ENCODE measurements at regions not wholly inside any gene's neighbourhood (a gene's known extent, or its start where the extent isn't known, plus 50 kb on each side); places are given as distances from the start of the nearest gene placed in this dataset.
A peak's percentile ranks its signal among the peaks of the same experiment; 100 is the strongest.

- DNase-seq (no peak), ATAC-seq (peak in 1 of 2 donors; percentile 26)
- peaks cover 7% of the 10 kb centered on the region for H3K4me1 ChIP-seq
- no peaks in the 10 kb centered on the region for H3K27me3 ChIP-seq (ENCODE audit: low read depth)
- H3K36me3 ChIP-seq: no peaks in the 10 kb centered on the region
- TF ChIP-seq CTCF (IDR thresholded peaks at IDR 0.05): no peak
- H3K27ac ChIP-seq: no peak overlapping the region
- intact Hi-C loops (cut with DNase I): no loop called here
- H3K9me3 ChIP-seq: no peaks in the 10 kb centered on the region
- H3K4me3 ChIP-seq: no peak overlapping the region
Measured at GRCh38 chr12:58529114-58529665, 391.1 kb downstream of the LRIG3 start.

GRCh38 chr12:58529897-58530741 lies 390.2 kb downstream of the LRIG3 start:
- H3K27me3 ChIP-seq (ENCODE audit: low read depth): no peaks in the 10 kb centered on the region
- no peaks in the 10 kb centered on the region for H3K9me3 ChIP-seq
- intact Hi-C loops (cut with DNase I): no loop called here
- H3K36me3 ChIP-seq: no peaks in the 10 kb centered on the region
- H3K27ac ChIP-seq: no peak overlapping the region
- no peak for TF ChIP-seq CTCF (IDR thresholded peaks at IDR 0.05)
- H3K4me1 ChIP-seq: peaks cover 7% of the 10 kb centered on the region
- DNase-seq: no peak
- H3K4me3 ChIP-seq: no peak overlapping the region
- ATAC-seq: peak in 1 of 2 donors; percentile 62

GRCh38 chr12:58530742-58531062 lies 389.6 kb downstream of the LRIG3 start:
- peaks cover 7% of the 10 kb centered on the region for H3K4me1 ChIP-seq
- ATAC-seq (no peak), DNase-seq (no peak)
- H3K27ac ChIP-seq: no peak overlapping the region
- no peak overlapping the region for H3K4me3 ChIP-seq
- H3K9me3 ChIP-seq: no peaks in the 10 kb centered on the region
- intact Hi-C loops (cut with DNase I): no loop called here
- no peaks in the 10 kb centered on the region for H3K27me3 ChIP-seq (ENCODE audit: low read depth)
- no peak for TF ChIP-seq CTCF (IDR thresholded peaks at IDR 0.05)
- no peaks in the 10 kb centered on the region for H3K36me3 ChIP-seq

- no peaks in the 10 kb centered on the region for H3K36me3 ChIP-seq
- H3K27ac ChIP-seq: no peak overlapping the region
- no peak for TF ChIP-seq CTCF (IDR thresholded peaks at IDR 0.05)
- no peak overlapping the region for H3K4me3 ChIP-seq
- intact Hi-C loops (cut with DNase I): no loop called here
- H3K4me1 ChIP-seq: peaks cover 7% of the 10 kb centered on the region
- DNase-seq (no peak), ATAC-seq (no peak)
- no peaks in the 10 kb centered on the region for H3K27me3 ChIP-seq (ENCODE audit: low read depth)
- H3K9me3 ChIP-seq: no peaks in the 10 kb centered on the region
Measured at GRCh38 chr12:58532855-58533608, 387.3 kb downstream of the LRIG3 start.

- intact Hi-C loops (cut with DNase I): no loop called here
- H3K4me1 ChIP-seq: peaks cover 7% of the 10 kb centered on the region
- no peaks in the 10 kb centered on the region for H3K9me3 ChIP-seq
- H3K27me3 ChIP-seq (ENCODE audit: low read depth): no peaks in the 10 kb centered on the region
- no peak for TF ChIP-seq CTCF (IDR thresholded peaks at IDR 0.05)
- DNase-seq (no peak), ATAC-seq (no peak)
- H3K27ac ChIP-seq: no peak overlapping the region
- H3K36me3 ChIP-seq: no peaks in the 10 kb centered on the region
- no peak overlapping the region for H3K4me3 ChIP-seq
Measured at GRCh38 chr12:58533652-58534051, 386.7 kb downstream of the LRIG3 start.
